ENCODE measurements at regions not wholly inside any gene's neighbourhood (a gene's known extent, or its start where the extent isn't known, plus 50 kb on each side); places are given as distances from the start of the nearest gene placed in this dataset.

DNA sequence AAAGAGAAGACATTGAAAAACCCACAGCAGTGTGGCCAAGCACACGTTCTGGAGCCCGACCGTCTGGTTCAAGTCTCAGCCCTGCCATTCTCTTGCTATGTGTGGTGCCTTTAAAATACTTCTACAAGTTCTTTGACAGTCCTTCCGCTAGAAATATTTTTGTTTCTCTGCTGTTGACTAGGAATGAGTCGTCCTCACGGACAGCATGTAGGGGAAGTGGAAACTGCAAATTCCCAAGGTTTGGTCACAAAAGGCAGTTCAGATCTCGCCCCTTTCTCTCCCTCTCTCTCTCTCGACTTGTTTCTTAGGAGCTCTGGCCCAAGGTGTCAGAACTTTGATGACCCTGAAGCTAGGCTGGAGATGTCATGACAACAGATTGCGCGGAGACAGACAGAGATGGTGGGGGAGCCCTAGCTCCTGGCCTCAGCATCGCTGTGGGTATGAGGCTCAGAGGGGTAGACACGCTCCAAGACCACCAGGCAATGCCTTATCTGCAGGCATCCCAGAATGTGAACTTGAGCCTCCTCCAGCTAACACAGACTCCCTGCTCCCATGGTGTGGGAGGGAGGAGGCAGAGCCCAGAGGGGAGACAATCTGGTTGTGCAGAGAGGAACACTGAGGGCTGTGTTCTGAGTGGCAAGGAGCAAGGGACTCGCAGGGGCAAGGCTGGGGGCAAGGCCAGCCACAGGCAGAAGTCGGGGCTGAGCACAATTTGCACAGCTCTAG, 368.9 kb upstream of the SULF2 start:
- TF ChIP-seq GLIS3 (CRISPR knock-in tag; IDR thresholded peaks at IDR 0.05) (no peak), ZFP30 (CRISPR knock-in tag; IDR thresholded peaks at IDR 0.05) (no peak)
- no peak for ATAC-seq

DNA sequence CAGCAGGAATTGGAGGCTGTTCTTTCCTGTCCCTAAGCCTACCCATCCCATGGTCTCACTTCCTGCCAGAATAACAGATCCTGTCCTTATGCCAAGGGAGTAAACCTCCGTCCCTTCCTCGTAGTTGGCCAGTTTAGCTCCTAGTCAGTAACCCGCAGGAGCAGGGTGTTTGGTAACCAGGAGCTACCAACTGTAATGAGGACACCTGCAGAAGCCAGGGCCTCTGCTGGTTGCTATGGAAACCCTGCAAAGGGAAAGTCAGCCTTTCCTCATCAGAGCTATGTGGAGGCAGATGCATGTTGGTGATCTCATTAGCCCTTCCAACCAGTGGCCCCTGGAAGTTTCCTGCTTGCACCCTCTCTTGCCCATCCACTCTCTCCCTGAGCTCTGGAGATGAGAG, 368.2 kb upstream of the SULF2 start:
- ATAC-seq = no peak
- TF ChIP-seq ZNF565 (CRISPR knock-in tag; conservative IDR thresholded peaks at IDR 0.05; ENCODE audit: low read depth) = no peak
- no peak for TF ChIP-seq ISL1 (CRISPR knock-in tag; IDR thresholded peaks at IDR 0.05)
- TF ChIP-seq, protein P1, sequence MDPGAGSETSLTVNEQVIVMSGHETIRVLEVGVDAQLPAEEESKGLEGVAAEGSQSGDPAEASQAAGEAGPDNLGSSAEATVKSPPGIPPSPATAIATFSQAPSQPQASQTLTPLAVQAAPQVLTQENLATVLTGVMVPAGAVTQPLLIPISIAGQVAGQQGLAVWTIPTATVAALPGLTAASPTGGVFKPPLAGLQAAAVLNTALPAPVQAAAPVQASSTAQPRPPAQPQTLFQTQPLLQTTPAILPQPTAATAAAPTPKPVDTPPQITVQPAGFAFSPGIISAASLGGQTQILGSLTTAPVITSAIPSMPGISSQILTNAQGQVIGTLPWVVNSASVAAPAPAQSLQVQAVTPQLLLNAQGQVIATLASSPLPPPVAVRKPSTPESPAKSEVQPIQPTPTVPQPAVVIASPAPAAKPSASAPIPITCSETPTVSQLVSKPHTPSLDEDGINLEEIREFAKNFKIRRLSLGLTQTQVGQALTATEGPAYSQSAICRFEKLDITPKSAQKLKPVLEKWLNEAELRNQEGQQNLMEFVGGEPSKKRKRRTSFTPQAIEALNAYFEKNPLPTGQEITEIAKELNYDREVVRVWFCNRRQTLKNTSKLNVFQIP (CRISPR knock-in tag; IDR thresholded peaks at IDR 0.05; ENCODE audit: borderline replicate concordance, low read depth) = no peak
- no peak for TF ChIP-seq ZFP3 (CRISPR knock-in tag; IDR thresholded peaks at IDR 0.05)

DNA sequence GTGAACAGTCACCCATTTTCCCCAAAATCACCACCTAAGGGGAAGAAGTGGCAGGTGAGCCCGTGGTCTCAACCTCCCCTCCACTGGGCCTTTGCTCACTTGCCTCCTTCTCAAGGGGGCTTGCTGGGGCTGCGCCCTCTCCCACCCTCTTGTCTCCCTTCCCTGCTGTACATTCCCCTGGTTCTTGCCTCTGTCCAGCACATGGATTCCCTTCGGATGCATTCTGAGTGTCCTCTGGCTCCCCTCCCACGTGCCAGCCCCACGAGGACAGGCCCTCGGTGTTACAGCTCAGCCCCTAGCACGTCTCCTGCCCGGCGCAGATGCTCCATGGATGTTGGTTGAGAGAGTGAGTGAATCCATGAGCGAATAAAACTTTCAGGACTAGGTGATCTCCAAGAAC, 367.8 kb upstream of the SULF2 start:
- TF ChIP-seq SNAI2 (CRISPR knock-in tag; IDR thresholded peaks at IDR 0.05) (no peak), PPARA (CRISPR knock-in tag; IDR thresholded peaks at IDR 0.05; ENCODE audit: borderline replicate concordance) (no peak), ISL1 (CRISPR knock-in tag; IDR thresholded peaks at IDR 0.05) (no peak), TOX (CRISPR knock-in tag; IDR thresholded peaks at IDR 0.05; ENCODE audit: borderline replicate concordance) (no peak), ARNTL (CRISPR knock-in tag; IDR thresholded peaks at IDR 0.05; ENCODE audit: borderline replicate concordance, low read depth) (no peak), CSDC2 (CRISPR knock-in tag; IDR thresholded peaks at IDR 0.05) (no peak), ZNF8 (CRISPR knock-in tag; IDR thresholded peaks at IDR 0.05) (no peak), ESRRG (CRISPR knock-in tag; IDR thresholded peaks at IDR 0.05) (no peak)
- TF ChIP-seq, protein P2, sequence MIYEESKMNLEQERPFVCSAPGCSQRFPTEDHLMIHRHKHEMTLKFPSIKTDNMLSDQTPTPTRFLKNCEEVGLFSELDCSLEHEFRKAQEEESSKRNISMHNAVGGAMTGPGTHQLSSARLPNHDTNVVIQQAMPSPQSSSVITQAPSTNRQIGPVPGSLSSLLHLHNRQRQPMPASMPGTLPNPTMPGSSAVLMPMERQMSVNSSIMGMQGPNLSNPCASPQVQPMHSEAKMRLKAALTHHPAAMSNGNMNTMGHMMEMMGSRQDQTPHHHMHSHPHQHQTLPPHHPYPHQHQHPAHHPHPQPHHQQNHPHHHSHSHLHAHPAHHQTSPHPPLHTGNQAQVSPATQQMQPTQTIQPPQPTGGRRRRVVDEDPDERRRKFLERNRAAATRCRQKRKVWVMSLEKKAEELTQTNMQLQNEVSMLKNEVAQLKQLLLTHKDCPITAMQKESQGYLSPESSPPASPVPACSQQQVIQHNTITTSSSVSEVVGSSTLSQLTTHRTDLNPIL (CRISPR knock-in tag; IDR thresholded peaks at IDR 0.05; ENCODE audit: low read depth) = no peak

DNA sequence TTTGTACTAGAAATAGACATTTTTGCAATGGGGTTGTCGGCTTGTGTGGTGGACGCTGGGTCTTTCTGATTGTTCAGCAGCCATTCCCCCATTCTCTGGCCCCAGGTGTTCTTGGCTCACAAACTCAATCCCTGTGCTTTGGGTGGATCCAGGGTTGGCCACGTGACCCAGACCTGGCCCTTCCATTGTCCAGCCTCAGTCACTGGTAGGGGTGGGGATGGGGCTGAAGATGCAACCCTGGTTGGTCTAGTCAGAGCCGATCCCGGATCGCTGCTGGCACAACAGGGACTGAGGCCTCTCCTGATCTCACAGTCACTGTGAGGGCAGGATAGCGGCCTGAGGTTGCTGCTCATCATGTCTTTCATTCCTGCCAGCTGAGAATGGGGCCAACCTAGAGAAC, 365.3 kb upstream of the SULF2 start:
- TF ChIP-seq GLIS3 (CRISPR knock-in tag; IDR thresholded peaks at IDR 0.05) (no peak), ESRRG (CRISPR knock-in tag; IDR thresholded peaks at IDR 0.05) (no peak), ZNF8 (CRISPR knock-in tag; IDR thresholded peaks at IDR 0.05) (no peak), TOX (CRISPR knock-in tag; IDR thresholded peaks at IDR 0.05; ENCODE audit: borderline replicate concordance) (no peak), ZFP30 (CRISPR knock-in tag; IDR thresholded peaks at IDR 0.05) (no peak), ZNF565 (CRISPR knock-in tag; conservative IDR thresholded peaks at IDR 0.05; ENCODE audit: low read depth) (no peak), TCF4 (CRISPR knock-in tag; IDR thresholded peaks at IDR 0.05; ENCODE audit: borderline replicate concordance) (no peak), OSR1 (CRISPR knock-in tag; IDR thresholded peaks at IDR 0.05) (no peak), ZFP3 (CRISPR knock-in tag; IDR thresholded peaks at IDR 0.05) (no peak), BACH2 (CRISPR knock-in tag; IDR thresholded peaks at IDR 0.05; ENCODE audit: borderline replicate concordance) (no peak), ARNTL (CRISPR knock-in tag; IDR thresholded peaks at IDR 0.05; ENCODE audit: borderline replicate concordance, low read depth) (no peak), CSDC2 (CRISPR knock-in tag; IDR thresholded peaks at IDR 0.05) (no peak)
- TF ChIP-seq, protein P1 (CRISPR knock-in tag; IDR thresholded peaks at IDR 0.05; ENCODE audit: borderline replicate concordance, low read depth) = no peak
- TF ChIP-seq, protein P2 (CRISPR knock-in tag; IDR thresholded peaks at IDR 0.05; ENCODE audit: low read depth) = no peak
- TF ChIP-seq, protein P3, sequence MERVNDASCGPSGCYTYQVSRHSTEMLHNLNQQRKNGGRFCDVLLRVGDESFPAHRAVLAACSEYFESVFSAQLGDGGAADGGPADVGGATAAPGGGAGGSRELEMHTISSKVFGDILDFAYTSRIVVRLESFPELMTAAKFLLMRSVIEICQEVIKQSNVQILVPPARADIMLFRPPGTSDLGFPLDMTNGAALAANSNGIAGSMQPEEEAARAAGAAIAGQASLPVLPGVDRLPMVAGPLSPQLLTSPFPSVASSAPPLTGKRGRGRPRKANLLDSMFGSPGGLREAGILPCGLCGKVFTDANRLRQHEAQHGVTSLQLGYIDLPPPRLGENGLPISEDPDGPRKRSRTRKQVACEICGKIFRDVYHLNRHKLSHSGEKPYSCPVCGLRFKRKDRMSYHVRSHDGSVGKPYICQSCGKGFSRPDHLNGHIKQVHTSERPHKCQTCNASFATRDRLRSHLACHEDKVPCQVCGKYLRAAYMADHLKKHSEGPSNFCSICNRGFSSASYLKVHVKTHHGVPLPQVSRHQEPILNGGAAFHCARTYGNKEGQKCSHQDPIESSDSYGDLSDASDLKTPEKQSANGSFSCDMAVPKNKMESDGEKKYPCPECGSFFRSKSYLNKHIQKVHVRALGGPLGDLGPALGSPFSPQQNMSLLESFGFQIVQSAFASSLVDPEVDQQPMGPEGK (CRISPR knock-in tag; IDR thresholded peaks at IDR 0.05; ENCODE audit: borderline replicate concordance) = no peak
- TF ChIP-seq, protein P4, sequence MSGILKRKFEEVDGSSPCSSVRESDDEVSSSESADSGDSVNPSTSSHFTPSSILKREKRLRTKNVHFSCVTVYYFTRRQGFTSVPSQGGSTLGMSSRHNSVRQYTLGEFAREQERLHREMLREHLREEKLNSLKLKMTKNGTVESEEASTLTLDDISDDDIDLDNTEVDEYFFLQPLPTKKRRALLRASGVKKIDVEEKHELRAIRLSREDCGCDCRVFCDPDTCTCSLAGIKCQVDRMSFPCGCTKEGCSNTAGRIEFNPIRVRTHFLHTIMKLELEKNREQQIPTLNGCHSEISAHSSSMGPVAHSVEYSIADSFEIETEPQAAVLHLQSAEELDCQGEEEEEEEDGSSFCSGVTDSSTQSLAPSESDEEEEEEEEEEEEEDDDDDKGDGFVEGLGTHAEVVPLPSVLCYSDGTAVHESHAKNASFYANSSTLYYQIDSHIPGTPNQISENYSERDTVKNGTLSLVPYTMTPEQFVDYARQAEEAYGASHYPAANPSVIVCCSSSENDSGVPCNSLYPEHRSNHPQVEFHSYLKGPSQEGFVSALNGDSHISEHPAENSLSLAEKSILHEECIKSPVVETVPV (CRISPR knock-in tag; IDR thresholded peaks at IDR 0.05) = no peak
- TF ChIP-seq, protein P5, sequence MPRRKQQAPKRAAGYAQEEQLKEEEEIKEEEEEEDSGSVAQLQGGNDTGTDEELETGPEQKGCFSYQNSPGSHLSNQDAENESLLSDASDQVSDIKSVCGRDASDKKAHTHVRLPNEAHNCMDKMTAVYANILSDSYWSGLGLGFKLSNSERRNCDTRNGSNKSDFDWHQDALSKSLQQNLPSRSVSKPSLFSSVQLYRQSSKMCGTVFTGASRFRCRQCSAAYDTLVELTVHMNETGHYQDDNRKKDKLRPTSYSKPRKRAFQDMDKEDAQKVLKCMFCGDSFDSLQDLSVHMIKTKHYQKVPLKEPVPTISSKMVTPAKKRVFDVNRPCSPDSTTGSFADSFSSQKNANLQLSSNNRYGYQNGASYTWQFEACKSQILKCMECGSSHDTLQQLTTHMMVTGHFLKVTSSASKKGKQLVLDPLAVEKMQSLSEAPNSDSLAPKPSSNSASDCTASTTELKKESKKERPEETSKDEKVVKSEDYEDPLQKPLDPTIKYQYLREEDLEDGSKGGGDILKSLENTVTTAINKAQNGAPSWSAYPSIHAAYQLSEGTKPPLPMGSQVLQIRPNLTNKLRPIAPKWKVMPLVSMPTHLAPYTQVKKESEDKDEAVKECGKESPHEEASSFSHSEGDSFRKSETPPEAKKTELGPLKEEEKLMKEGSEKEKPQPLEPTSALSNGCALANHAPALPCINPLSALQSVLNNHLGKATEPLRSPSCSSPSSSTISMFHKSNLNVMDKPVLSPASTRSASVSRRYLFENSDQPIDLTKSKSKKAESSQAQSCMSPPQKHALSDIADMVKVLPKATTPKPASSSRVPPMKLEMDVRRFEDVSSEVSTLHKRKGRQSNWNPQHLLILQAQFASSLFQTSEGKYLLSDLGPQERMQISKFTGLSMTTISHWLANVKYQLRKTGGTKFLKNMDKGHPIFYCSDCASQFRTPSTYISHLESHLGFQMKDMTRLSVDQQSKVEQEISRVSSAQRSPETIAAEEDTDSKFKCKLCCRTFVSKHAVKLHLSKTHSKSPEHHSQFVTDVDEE (CRISPR knock-in tag; IDR thresholded peaks at IDR 0.05) = no peak
- ATAC-seq = no peak

More for the DNA sequence above, 367.8 kb upstream of the SULF2 start:
- ATAC-seq = no peak

Data from SK-N-SH treated with all-trans-retinoic acid at 6 μM for 48 hours (cell line).